HG03571 (cell line): ENCODE measurements at regions not wholly inside any gene's neighbourhood (a gene's known extent, or its start where the extent isn't known, plus 50 kb on each side); places are given as distances from the start of the nearest gene placed in this dataset.
"Not testable (repeated sequence)": the region's sequence is repeated elsewhere in the genome, so short reads cannot be mapped to it uniquely, and the experiment has no call there.

ENCODE experiments used
- ATAC-seq: cut with Tn5 transposase; IDR thresholded peaks from one replicate; pipeline ENCODE4 v1.9.1; 2021; ENCODE audit not compliant: unreplicated experiment

- no peak for ATAC-seq
Observed at GRCh38 chr20:29687438-29687837, 1570.0 kb upstream of the DEFB115 start.

DNA sequence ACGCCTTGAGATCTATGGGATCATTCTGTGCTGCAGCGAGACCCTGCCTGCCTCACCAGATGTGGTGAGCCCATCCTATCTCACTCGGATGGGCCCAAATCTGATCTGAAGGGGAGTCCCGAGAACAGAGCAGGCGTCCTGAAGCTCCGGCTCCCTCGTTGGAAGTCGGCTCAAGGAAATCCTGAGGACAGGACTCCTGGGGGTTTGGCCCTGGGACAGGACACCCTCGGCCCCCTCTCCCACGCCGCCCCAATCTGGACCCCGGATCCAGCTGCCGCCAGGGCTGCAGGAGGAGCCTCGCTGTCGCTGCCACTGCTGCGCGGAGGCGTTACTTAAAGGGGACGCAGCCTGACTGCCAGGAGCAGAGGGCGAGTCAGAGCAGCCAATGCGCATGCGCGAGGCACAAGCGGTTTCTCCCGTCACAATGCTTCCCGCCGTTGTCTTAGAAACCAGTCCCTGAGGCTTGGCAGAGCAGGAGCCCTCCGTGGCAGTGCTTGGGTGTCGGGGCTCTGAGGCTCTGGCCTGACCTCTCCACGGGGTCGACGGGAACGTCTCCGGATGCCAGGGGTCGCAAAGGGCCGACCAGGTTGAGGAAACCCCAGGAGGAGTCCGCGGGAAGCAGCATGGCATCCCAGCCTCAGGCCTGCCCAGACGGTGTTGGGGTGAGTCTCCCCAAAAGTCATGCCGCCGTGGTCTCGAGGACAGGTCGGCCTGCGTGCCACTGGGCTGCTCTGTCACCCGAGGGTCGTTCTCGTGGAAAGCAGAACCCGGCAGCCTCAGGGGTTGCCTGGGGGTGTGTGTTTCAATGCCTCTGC lies 1567.8 kb upstream of the DEFB115 start:
- ATAC-seq: no peak

GRCh38 chr20:29690274-29690673 lies 1567.2 kb upstream of the DEFB115 start:
- no peak for ATAC-seq

DNA sequence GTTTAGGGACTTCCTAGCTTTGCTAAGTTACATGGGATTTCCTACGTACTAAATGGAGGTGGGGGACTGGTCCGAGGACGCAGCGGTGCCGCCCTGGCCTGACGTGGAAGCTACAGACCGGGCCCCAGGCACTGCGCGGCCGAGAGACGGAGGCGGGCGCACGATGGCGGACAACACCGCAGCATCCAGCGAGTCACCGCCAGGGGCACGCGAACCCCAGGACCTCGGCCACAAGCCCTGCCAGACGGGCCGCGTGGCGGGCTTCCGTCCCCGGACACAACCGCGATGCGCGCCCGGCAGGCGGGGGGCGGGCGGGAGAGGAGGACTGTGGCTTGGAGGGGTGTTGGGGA lies 1516.9 kb upstream of the DEFB115 start:
- ATAC-seq: no peak

GRCh38 chr20:29740951-29741593 lies 1516.4 kb upstream of the DEFB115 start:
- no peak for ATAC-seq

DNA sequence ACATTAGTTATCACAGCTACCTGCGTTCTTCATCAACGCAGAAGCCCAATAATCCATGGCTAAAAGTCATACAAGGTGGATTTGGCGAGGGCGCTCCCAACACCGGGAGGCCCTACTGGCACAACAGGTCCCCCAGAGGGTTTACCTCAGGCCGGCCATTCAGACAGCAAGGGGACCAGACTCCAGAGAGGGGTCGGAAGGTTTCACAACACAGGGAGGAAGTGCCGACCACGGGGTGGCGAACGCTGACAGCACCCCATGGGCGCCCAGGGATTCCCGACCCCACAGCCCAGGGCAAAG lies 1515.9 kb upstream of the DEFB115 start:
- ATAC-seq: no peak

GRCh38 chr20:29741894-29742698 lies 1515.4 kb upstream of the DEFB115 start:
- ATAC-seq: no peak

- ATAC-seq: no peak
Observed at GRCh38 chr20:29742699-29743100, 1514.8 kb upstream of the DEFB115 start.

DNA sequence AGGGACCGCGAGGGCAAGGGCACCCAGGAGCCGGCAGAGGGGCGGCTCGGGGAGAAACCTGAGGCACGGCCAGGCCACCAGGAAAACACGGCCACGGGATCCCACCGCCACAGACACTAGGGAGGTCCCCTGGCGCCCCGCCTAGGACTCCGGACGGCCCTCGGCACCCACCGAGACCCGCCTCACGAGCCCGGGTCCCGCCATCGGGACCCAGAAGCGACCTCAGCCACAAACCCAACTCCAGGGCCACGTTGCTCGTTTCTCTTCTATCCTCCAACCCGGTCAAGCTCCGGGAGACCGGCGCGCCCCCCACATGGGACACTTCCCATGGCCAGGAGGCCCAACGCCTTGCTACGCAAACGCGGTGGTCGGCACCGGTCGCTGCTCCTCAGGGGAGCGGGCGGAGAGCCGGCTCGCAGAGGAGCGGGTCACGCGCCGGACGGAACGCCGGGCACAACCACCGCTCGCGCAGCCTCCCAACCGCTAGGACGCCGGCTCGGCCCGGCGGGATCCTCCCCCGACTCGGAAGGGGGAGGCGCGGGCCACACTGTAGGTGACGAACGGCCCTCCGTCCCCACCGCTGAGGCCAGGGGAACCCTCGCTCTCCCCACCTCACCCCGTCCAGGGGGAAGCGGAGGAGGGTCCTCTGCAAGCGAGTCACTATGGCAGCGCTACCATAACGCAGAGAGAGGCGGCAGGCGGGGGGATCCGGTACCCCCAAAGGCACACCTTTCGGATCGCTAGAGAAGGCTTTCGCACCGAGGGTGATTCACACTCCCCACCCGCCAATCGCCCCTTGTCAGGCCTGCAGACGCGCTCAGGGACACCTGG lies 1514.1 kb upstream of the DEFB115 start:
- no peak for ATAC-seq

GRCh38 chr20:29744071-29744470 lies 1513.4 kb upstream of the DEFB115 start:
- no peak for ATAC-seq

GRCh38 chr20:29745534-29746245 lies 1511.8 kb upstream of the DEFB115 start:
- not testable (repeated sequence) for ATAC-seq

GRCh38 chr20:29750268-29750899 lies 1507.1 kb upstream of the DEFB115 start:
- no peak for ATAC-seq

DNA sequence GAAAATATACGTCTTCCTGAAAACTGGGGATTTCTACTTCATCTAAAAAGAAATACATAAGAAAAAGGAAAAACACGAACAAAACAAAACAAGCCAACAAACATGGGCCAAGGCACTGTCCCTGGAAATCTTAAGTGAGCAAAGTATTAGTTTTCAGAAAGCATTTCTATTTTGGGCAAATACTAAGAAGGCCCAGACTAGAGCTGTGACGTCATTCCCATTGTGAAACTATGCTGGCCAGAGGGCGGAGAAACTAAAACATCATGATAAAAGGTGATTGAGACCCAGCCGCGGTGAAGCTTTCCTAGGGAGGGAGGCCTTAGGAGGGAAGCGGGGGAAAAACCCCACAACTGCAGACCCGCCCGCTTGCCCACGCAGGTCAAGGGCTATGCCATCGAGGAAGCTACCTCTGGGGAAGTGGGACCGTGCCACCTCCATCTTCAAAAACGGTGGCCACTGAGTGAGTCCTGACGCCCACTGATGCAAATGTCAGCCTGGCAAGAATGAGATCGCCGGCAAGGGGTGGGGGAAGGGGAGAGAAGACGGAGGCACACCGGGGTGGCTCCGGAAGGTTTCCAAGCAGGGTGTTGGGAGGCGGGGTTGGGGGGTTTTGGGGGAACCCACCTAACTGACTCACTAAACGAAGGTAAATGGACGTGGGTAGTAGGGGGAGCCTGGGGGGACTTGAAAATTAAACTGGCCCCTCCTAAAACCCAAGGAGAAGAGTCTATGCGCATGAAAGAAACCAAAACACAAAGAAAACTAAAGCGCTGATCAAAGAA lies 1504.6 kb upstream of the DEFB115 start:
- not testable (repeated sequence) for ATAC-seq

- ATAC-seq: not testable (repeated sequence)
Observed at GRCh38 chr20:29753426-29753746, 1504.1 kb upstream of the DEFB115 start.

- ATAC-seq: not testable (repeated sequence)
Observed at GRCh38 chr20:29753879-29754278, 1503.6 kb upstream of the DEFB115 start.

- ATAC-seq: not testable (repeated sequence)
Observed at GRCh38 chr20:29755854-29756498, 1501.5 kb upstream of the DEFB115 start.

GRCh38 chr20:29756664-29757063 lies 1500.8 kb upstream of the DEFB115 start:
- ATAC-seq: no peak

DNA sequence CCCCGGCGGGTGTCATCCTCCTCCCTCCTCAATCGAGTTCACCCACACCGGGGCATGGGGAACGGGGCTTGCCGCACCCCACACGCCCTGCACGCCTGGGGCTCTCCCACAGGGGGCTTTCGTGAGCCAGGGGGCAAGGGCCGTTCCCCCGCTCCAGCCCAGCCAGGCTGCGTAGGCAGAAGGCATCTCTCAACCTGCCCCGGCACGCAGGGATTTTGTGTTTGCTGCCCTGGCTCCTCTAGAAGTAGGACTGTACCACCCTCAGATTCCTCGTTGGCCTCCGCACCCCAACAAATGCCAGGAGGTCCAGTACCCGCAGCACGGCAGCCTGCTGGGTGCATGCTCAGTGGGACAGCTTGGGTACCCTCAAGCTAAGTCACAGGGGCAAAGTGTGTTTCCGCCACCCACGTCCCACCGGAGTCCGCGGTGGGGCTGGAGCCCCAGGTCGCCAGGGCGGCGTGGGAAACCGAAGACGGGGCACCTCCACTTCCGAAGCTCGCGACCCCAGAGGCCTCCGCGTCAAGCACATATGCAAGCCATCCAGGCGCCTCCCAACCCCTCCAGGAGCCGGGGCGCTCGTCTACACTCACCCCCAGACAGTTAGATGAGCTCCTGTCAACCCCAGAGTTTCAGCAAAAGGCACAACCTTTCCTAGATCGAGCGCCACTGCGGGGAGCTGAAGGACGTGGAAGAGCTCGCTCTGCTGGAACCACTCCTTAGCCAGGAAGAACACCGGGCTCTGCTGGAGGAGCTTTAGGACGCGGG lies 1495.7 kb upstream of the DEFB115 start:
- not testable (repeated sequence) for ATAC-seq
